Sigmoid colon (tissue), 6 donors: ENCODE measurements at regions not wholly inside any gene's neighbourhood (a gene's known extent, or its start where the extent isn't known, plus 50 kb on each side); places are given as distances from the start of the nearest gene placed in this dataset.

Experiments
- DNase-seq: peaks from one replicate; pipeline ENCODE4 v3.0.0-alpha.2; 2019
- H3K27ac ChIP-seq, 4 donors: fragments of 200-600 bp; sonication (generic); one replicate each; pipeline ENCODE4 v1.5.1; 2016 to 2019; ENCODE audit warnings: mild to moderate bottlenecking in 1 of 4
- H3K27me3 ChIP-seq, 3 donors: fragments of 200-600 bp; sonication (generic); one replicate each; pipeline ENCODE4 v1.5.1; 2019; ENCODE audit warnings: mild to moderate bottlenecking in 1 of 3
- H3K36me3 ChIP-seq, 4 donors: fragments of 200-600 bp; sonication (generic); one replicate each; pipeline ENCODE4 v1.5.1; 2016 to 2019
- H3K4me1 ChIP-seq, 4 donors: fragments of 200-600 bp; sonication (generic); one replicate each; pipeline ENCODE4 v1.5.1; 2017 to 2019
- H3K4me3 ChIP-seq, 4 donors: fragments of 200-600 bp; sonication (generic); one replicate each; pipeline ENCODE4 v1.5.1; 2017 to 2019; ENCODE audit warnings: mild to moderate bottlenecking in 2 of 4, moderate library complexity in 1 of 4
- H3K9me3 ChIP-seq, 4 donors: fragments of 200-600 bp in 3 of 4; sonication (generic) in 3 of 4; one replicate each; pipeline versions ENCODE4 v1.5.1 to v1.6.1; 2013 to 2019
- CTCF ChIP-seq, 4 experiments: fragments of 450-650 bp in 3 of 4; fragments of 200-600 bp in 1 of 4; IDR thresholded peaks; one replicate each; pipeline ENCODE4 v1.5.1; 2016 to 2019; ENCODE audit warnings: antibody characterized with exemption in 4 of 4, mild to moderate bottlenecking in 3 of 4, moderate library complexity in 2 of 4
- EP300 ChIP-seq, 4 donors: sonication (generic); formaldehyde crosslinking; IDR thresholded peaks; one replicate each; pipeline ENCODE4 v1.6.1; 2017; ENCODE audit warnings: antibody characterized with exemption in 4 of 4
- POLR2A ChIP-seq, 2 donors: fragments of 450-650 bp; IDR thresholded peaks; one replicate each; pipeline ENCODE4 v1.6.1; 2016; ENCODE audit warnings: antibody characterized with exemption in 2 of 2, mild to moderate bottlenecking in 2 of 2, moderate library complexity in 2 of 2
- POLR2AphosphoS5 ChIP-seq, 4 donors: sonication (generic); formaldehyde crosslinking; IDR thresholded peaks; one replicate each; pipeline ENCODE4 v1.6.1; 2017; ENCODE audit warnings: antibody characterized with exemption in 4 of 4
- WGBS, 2 donors: extraction: QIAGEN DNeasy Blood & Tissue Kit; methylation state at CpG; one replicate each; pipeline ENCODE4 v1.1.7; 2013; 5-methylcytosine and 5-hydroxymethylcytosine counted together
- intact Hi-C: fragments of 100-400 bp; cut with DNase I; formaldehyde crosslinking; loops from one replicate; pipeline ENCODE4 v1.15.1; 2023
- donor health status: healthy with polysubstance abuse.
- donor health status: healthy.

DNA sequence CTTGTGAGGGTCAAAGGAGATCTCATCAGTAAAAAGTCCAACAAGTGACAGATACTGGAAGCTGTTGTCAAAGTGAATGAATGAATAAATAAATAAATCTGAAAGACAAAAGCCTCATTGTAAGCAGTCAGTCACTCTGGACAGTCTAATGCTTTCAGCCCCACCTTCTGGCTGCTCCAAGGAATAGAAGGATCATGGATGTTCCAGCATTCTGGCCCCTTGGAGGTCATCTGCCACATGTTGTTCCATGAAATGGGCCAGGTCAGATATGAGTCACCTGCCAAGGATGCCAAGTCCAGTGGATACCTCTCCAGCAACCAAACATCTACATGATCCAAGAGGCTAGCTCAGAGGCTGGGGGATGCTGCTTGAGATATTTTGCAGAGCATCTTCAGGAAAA, 185.6 kb downstream of the BMP7 start:
- peaks cover 0 to 3% (median 0%) of the 10 kb centered on the region in 3 donors for H3K27me3 ChIP-seq
- DNase-seq, result no peak
- no peak overlapping the region for H3K4me3 ChIP-seq
- intact Hi-C loops, result no loop called here
- no peaks in the 10 kb centered on the region for H3K4me1 ChIP-seq
- peaks cover 0 to 18% (median 3%) of the 10 kb centered on the region in 4 donors for H3K9me3 ChIP-seq
- TF ChIP-seq POLR2AphosphoS5 (IDR thresholded peaks at IDR 0.05) (no peak), CTCF (IDR thresholded peaks at IDR 0.05) (no peak), POLR2A (IDR thresholded peaks at IDR 0.05) (no peak), EP300 (IDR thresholded peaks at IDR 0.05) (no peak)
- no peak overlapping the region for H3K27ac ChIP-seq
- H3K36me3 ChIP-seq, result no peaks in the 10 kb centered on the region

DNA sequence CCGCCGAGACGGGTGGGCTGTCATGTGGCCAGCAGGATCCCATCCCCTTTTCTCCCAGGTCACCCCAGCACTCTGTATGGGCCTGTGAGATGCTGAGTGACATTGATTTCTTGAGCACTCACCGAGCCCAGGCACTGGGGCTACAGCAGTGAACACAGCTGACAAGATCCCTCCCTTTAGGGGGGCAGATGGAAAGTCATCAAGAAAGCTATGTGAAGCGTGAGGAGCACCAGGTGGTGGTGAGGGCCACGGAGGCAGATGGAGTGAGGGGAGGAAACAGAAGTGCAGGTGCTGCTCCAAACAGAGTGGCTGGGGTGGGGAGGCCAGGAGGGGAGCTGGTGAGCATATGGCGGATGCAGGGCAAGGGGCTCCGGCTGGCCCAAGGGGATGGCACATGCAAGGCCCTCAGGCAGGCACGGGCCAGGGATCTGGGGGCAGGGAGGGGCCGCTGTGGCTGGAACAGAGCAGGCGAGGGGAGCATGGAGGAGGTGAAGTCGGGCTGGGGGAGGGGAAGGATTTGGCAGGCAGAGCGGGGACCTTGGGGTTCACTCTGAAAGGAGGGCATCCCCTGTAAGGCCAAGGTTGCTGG, 184.0 kb downstream of the BMP7 start:
- WGBS, 2 donors, result 76 to 79% methylated on average over 13 of the region's 13 CpGs
- Histone ChIP-seq H3K9me3 (peaks cover 0 to 18% (median 3%) of the 10 kb centered on the region in 4 donors), H3K27ac (no peak overlapping the region), H3K4me3 (no peak overlapping the region), H3K27me3 (peaks cover 0 to 9% (median 0%) of the 10 kb centered on the region in 3 donors), H3K4me1 (no peaks in the 10 kb centered on the region), H3K36me3 (no peaks in the 10 kb centered on the region)
- TF ChIP-seq CTCF (IDR thresholded peaks at IDR 0.05), result no peak
- TF ChIP-seq POLR2A (IDR thresholded peaks at IDR 0.05), result no peak
- intact Hi-C loops, result no loop called here
- no peak for DNase-seq

DNA sequence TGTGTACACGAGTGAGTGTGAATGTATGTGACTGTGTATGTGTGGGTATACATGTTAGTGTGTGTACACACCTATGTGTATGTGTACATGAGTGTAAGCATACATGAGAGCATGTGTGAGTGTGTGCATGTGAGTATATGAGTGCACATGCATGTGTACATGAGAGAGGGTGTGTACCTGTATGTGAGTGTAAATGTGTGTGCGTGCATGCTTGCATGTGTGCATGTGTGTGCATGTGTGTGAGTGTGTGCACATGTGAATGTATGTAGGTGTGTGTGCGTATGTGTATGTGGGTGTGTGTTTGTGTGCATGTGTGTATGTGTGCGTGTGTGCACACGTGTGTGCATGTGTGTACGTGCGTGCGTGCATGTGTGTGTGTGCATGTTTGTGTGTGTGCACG, 183.4 kb downstream of the BMP7 start:
- TF ChIP-seq POLR2A (IDR thresholded peaks at IDR 0.05) (no peak), EP300 (IDR thresholded peaks at IDR 0.05) (no peak), POLR2AphosphoS5 (IDR thresholded peaks at IDR 0.05) (no peak), CTCF (IDR thresholded peaks at IDR 0.05) (no peak)
- intact Hi-C loops, result no loop called here

GRCh38 chr20:57086066-57086465, 180.4 kb downstream of the BMP7 start:
- peaks cover 0 to 18% (median 5%) of the 10 kb centered on the region in 3 donors for H3K27me3 ChIP-seq
- no peaks in the 10 kb centered on the region for H3K9me3 ChIP-seq
- H3K4me1 ChIP-seq, result no peaks in the 10 kb centered on the region
- no peaks in the 10 kb centered on the region for H3K36me3 ChIP-seq
- intact Hi-C loops, result no loop called here
- DNase-seq, result no peak
- no peak overlapping the region for H3K27ac ChIP-seq
- WGBS, 2 donors, result 85 to 88% methylated on average over 8 of the region's 8 CpGs
- TF ChIP-seq EP300 (IDR thresholded peaks at IDR 0.05) (no peak), POLR2AphosphoS5 (IDR thresholded peaks at IDR 0.05) (no peak)
- H3K4me3 ChIP-seq, result no peak overlapping the region

More for the DNA sequence above, 183.4 kb downstream of the BMP7 start:
- no peaks in the 10 kb centered on the region for H3K4me1 ChIP-seq
- no peak for DNase-seq
- no peaks in the 10 kb centered on the region for H3K36me3 ChIP-seq
- H3K9me3 ChIP-seq, result peaks cover 0 to 17% (median 2%) of the 10 kb centered on the region in 4 donors
- WGBS, 2 donors, result 81 to 82% methylated on average over 9 of the region's 9 CpGs
- no peak overlapping the region for H3K27ac ChIP-seq
- peaks cover 0 to 9% (median 0%) of the 10 kb centered on the region in 3 donors for H3K27me3 ChIP-seq
- no peak overlapping the region for H3K4me3 ChIP-seq

- intact Hi-C loops, result no loop called here
- no peak overlapping the region for H3K27ac ChIP-seq
- peaks cover 0 to 5% (median 2%) of the 10 kb centered on the region in 4 donors for H3K4me1 ChIP-seq
- no peak for DNase-seq
- H3K9me3 ChIP-seq, result no peaks in the 10 kb centered on the region
- no peak overlapping the region for H3K4me3 ChIP-seq
- no peak for TF ChIP-seq POLR2A (IDR thresholded peaks at IDR 0.05)
- 20 to 55% methylated on average over 16 of the region's 16 CpGs for WGBS, 2 donors
- no peaks in the 10 kb centered on the region for H3K36me3 ChIP-seq
- H3K27me3 ChIP-seq, result peaks cover 0 to 18% (median 5%) of the 10 kb centered on the region in 3 donors
These were observed 179.3 kb downstream of the BMP7 start for GRCh38 chr20:57087102-57087501.

DNA sequence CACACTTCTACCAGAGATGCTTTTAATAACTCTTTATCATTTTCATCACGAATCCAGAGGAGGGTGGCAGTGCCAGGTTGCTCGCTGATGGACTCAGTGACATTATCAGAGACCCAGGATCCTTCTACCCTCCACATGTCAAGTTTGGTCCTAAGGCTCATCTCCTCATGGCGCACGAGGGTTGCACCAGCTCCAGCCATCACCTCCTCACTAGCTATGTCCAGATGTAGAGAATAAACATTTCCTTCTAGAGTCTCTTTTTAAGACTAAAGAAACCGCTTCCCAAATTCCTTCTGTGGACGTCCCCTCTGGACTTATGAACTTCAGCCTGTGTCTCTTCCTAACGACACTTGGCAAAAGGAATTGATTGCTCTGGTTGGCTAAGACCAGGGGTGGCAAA, 178.7 kb downstream of the BMP7 start:
- TF ChIP-seq CTCF (IDR thresholded peaks at IDR 0.05) (no peak), EP300 (IDR thresholded peaks at IDR 0.05) (no peak), POLR2AphosphoS5 (IDR thresholded peaks at IDR 0.05) (no peak), POLR2A (IDR thresholded peaks at IDR 0.05) (no peak)
- WGBS, 2 donors, result 63 to 86% methylated on average over 7 of the region's 7 CpGs
- H3K9me3 ChIP-seq, result no peaks in the 10 kb centered on the region
- intact Hi-C loops, result no loop called here
- no peaks in the 10 kb centered on the region for H3K36me3 ChIP-seq
- H3K27ac ChIP-seq, result no peak overlapping the region
- H3K4me1 ChIP-seq, result peaks cover 0 to 9% (median 2%) of the 10 kb centered on the region in 4 donors
- no peak overlapping the region for H3K4me3 ChIP-seq
- no peak for DNase-seq
- H3K27me3 ChIP-seq, result peaks cover 0 to 17% (median 5%) of the 10 kb centered on the region in 3 donors
